Neuronal stem cell (in vitro differentiated cells): ENCODE measurements at regions not wholly inside any gene's neighbourhood (a gene's known extent, or its start where the extent isn't known, plus 50 kb on each side); places are given as distances from the start of the nearest gene placed in this dataset.

ENCODE experiments used
- DNase-seq: peaks from one replicate; pipeline ENCODE4 v3.0.0-alpha.2; 2013; ENCODE audit warnings: low spot score
- H2AFZ ChIP-seq: one replicate; pipeline ENCODE4 v1.6.1; 2013; ENCODE audit warnings: mild to moderate bottlenecking, low read length, inconsistent platforms
- H2AK5ac ChIP-seq: 2 replicates; pipeline ENCODE4 v1.6.1; 2013; ENCODE audit warnings: low read depth, mild to moderate bottlenecking, inconsistent platforms, low read length, moderate library complexity, mixed read lengths
- H2BK120ac ChIP-seq: 2 replicates; pipeline ENCODE4 v1.6.1; 2013; ENCODE audit warnings: low read depth, mild to moderate bottlenecking, inconsistent platforms, low read length, moderate library complexity, mixed read lengths
- H2BK12ac ChIP-seq: one replicate; pipeline ENCODE4 v1.6.1; 2013; ENCODE audit warnings: low read length, inconsistent platforms
- H2BK15ac ChIP-seq: 2 replicates; pipeline ENCODE4 v1.6.1; 2013; ENCODE audit warnings: mild to moderate bottlenecking, low read length, inconsistent platforms, mixed read lengths
- H2BK5ac ChIP-seq: one replicate; pipeline ENCODE4 v1.6.1; 2013; ENCODE audit warnings: inconsistent platforms, mild to moderate bottlenecking, low read length, moderate library complexity
- H3K14ac ChIP-seq: one replicate; pipeline ENCODE4 v1.6.1; 2013; ENCODE audit warnings: low read length, inconsistent platforms
- H3K18ac ChIP-seq: 2 replicates; pipeline ENCODE4 v1.6.1; 2013; ENCODE audit warnings: low read length, inconsistent platforms
- H3K23ac ChIP-seq: 2 replicates; pipeline ENCODE4 v1.6.1; 2013; ENCODE audit warnings: low read depth, mild to moderate bottlenecking, mixed read lengths, low read length, inconsistent platforms; ENCODE audit not compliant: poor library complexity
- H3K27ac ChIP-seq: replicated peaks from 3 replicates; pipeline ENCODE4 v1.5.1; 2013; ENCODE audit warnings: low read length, inconsistent platforms
- H3K27me3 ChIP-seq, 3 experiments: 2 replicates each; pipeline ENCODE4 v1.6.1; 2013; ENCODE audit warnings: low read length in 3 of 3, mild to moderate bottlenecking in 2 of 3, inconsistent platforms in 1 of 3, low read depth in 1 of 3, mixed read lengths in 1 of 3, moderate library complexity in 1 of 3; ENCODE audit not compliant: control insufficient read depth in 3 of 3, insufficient read depth in 3 of 3
- H3K36me3 ChIP-seq, 2 donors: replicated peaks in 1 of 2; 2 replicates each; pipeline ENCODE4 v1.6.1; 2013; ENCODE audit warnings: low read length in 2 of 2; ENCODE audit not compliant: control insufficient read depth in 2 of 2, insufficient read depth in 2 of 2
- H3K4ac ChIP-seq: 2 replicates; pipeline ENCODE4 v1.6.1; 2013; ENCODE audit warnings: inconsistent platforms, mild to moderate bottlenecking, low read length, moderate library complexity
- H3K4me1 ChIP-seq, 2 donors: 1 replicate in 1 of 2; 2 replicates in 1 of 2; pipeline ENCODE4 v1.6.1; 2013; ENCODE audit warnings: low read length in 2 of 2, low read depth in 1 of 2; ENCODE audit not compliant: control insufficient read depth in 2 of 2, insufficient read depth in 1 of 2
- H3K4me2 ChIP-seq: one replicate; pipeline ENCODE4 v1.6.1; 2013; ENCODE audit warnings: mild to moderate bottlenecking, low read length, inconsistent platforms; ENCODE audit not compliant: insufficient read depth, poor library complexity, severe bottlenecking
- H3K4me3 ChIP-seq, 2 donors: 2 replicates each; pipeline ENCODE4 v1.5.1; 2013; ENCODE audit warnings: low read length in 2 of 2, mild to moderate bottlenecking in 2 of 2, inconsistent platforms in 1 of 2, moderate library complexity in 1 of 2
- H3K79me1 ChIP-seq: one replicate; pipeline ENCODE4 v1.6.1; 2013; ENCODE audit warnings: low read depth, mild to moderate bottlenecking, inconsistent platforms, low read length, moderate library complexity
- H3K9ac ChIP-seq: one replicate; pipeline ENCODE4 v1.6.1; 2013; ENCODE audit warnings: mild to moderate bottlenecking, low read depth, low read length, inconsistent platforms; ENCODE audit not compliant: poor library complexity
- H3K9me3 ChIP-seq, 2 donors: replicated peaks in 1 of 2; 2 replicates each; pipeline versions ENCODE3 to v1.6.1; 2013; ENCODE audit warnings: low read length in 2 of 2, mild to moderate bottlenecking in 2 of 2, inconsistent platforms in 1 of 2, low read depth in 1 of 2, mixed read lengths in 1 of 2, moderate library complexity in 1 of 2; ENCODE audit not compliant: control insufficient read depth in 2 of 2, insufficient read depth in 1 of 2
- H4K8ac ChIP-seq: one replicate; pipeline ENCODE4 v1.6.1; 2013; ENCODE audit warnings: low read depth, mild to moderate bottlenecking, inconsistent platforms, low read length, moderate library complexity
- H4K91ac ChIP-seq: one replicate; pipeline ENCODE4 v1.6.1; 2013; ENCODE audit warnings: low read length, low read depth, mild to moderate bottlenecking, inconsistent platforms; ENCODE audit not compliant: poor library complexity
- WGBS, 2 donors: extraction: QIAGEN DNeasy Blood & Tissue Kit; methylation state at CpG; one replicate each; pipeline ENCODE4 v1.1.7; 2013; ENCODE audit warnings: missing lambda C conversion rate in 2 of 2, mixed read lengths in 1 of 2; ENCODE audit not compliant: insufficient read length in 2 of 2, insufficient replicate concordance in 1 of 2; ENCODE audit errors: extremely low coverage in 2 of 2; 5-methylcytosine and 5-hydroxymethylcytosine counted together

DNA sequence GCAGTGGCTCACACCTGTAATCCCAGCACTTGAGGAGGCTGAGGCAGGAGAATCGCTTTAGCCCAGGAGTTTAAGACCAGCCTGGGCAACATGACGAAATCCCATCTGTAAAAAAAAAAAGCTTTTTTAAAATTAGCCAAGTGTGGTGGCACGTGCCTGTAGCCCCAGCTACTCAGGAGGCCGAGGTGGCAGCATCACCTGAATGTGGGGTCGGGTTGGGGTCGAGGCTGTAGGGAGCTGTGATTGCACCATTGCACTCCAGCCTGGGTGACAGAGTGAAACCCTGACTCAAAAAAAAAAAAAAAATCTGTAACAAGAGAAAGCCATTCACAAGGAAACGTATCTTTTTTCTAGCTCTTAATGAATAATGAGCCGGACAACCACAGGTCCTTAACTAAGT, 74.7 kb upstream of the DLG1 start:
- H3K27me3 ChIP-seq, result peaks cover 0 to 8% (median 0%) of the 10 kb centered on the region in 3 experiments
- no CpG with 5 or more reads among the region's 8 CpGs for WGBS, 2 donors
- no peak overlapping the region for H3K4ac ChIP-seq

GRCh38 chr3:197372047-197372661, 73.7 kb upstream of the DLG1 start:
- no peak overlapping the region for H3K18ac ChIP-seq
- no peaks in the 10 kb centered on the region for H3K79me1 ChIP-seq
- no peak overlapping the region for H2BK12ac ChIP-seq
- H3K9ac ChIP-seq, result no peak overlapping the region
- no peak overlapping the region for H2BK5ac ChIP-seq
- H3K27ac ChIP-seq, result no peak overlapping the region
- no peak overlapping the region for H3K4me3 ChIP-seq
- no peaks in the 10 kb centered on the region for H3K9me3 ChIP-seq
- no peak overlapping the region for H3K14ac ChIP-seq
- no peak overlapping the region for H3K23ac ChIP-seq
- no peak overlapping the region for H4K91ac ChIP-seq
- no peak overlapping the region for H4K8ac ChIP-seq
- peaks cover 15 to 35% of the 10 kb centered on the region in 2 donors for H3K4me1 ChIP-seq
- no peak overlapping the region for H2BK120ac ChIP-seq
- no CpG with 5 or more reads among the region's 7 CpGs for WGBS, 2 donors
- H3K4me2 ChIP-seq, result no peak overlapping the region
- no peak for DNase-seq
- H2BK15ac ChIP-seq, result no peak overlapping the region
- no peak overlapping the region for H3K4ac ChIP-seq
- H3K27me3 ChIP-seq, result peaks cover 0 to 8% (median 0%) of the 10 kb centered on the region in 3 experiments
- no peak overlapping the region for H2AFZ ChIP-seq
- H2AK5ac ChIP-seq, result no peak overlapping the region
- no peaks in the 10 kb centered on the region for H3K36me3 ChIP-seq

More for the DNA sequence above, 74.7 kb upstream of the DLG1 start:
- Histone ChIP-seq H2BK120ac (no peak overlapping the region), H3K36me3 (no peaks in the 10 kb centered on the region), H2AFZ (no peak overlapping the region), H2BK12ac (no peak overlapping the region), H2BK5ac (no peak overlapping the region), H3K14ac (no peak overlapping the region), H3K79me1 (no peaks in the 10 kb centered on the region), H3K9ac (no peak overlapping the region), H2AK5ac (no peak overlapping the region), H3K27ac (no peak overlapping the region), H3K4me3 (no peak overlapping the region), H3K23ac (no peak overlapping the region), H3K4me1 (peaks cover 13 to 27% of the 10 kb centered on the region in 2 donors), H3K4me2 (no peak overlapping the region), H2BK15ac (no peak overlapping the region), H4K8ac (no peak overlapping the region), H3K18ac (no peak overlapping the region), H3K9me3 (no peaks in the 10 kb centered on the region), H4K91ac (no peak overlapping the region)
- no peak for DNase-seq

GRCh38 chr3:197371591-197372046, 73.2 kb upstream of the DLG1 start:
- H3K14ac ChIP-seq, result no peak overlapping the region
- H3K23ac ChIP-seq, result no peak overlapping the region
- no peak overlapping the region for H3K4me2 ChIP-seq
- H2BK12ac ChIP-seq, result no peak overlapping the region
- H2BK120ac ChIP-seq, result no peak overlapping the region
- peaks cover 15 to 33% of the 10 kb centered on the region in 2 donors for H3K4me1 ChIP-seq
- no peak overlapping the region for H2BK15ac ChIP-seq
- H3K27ac ChIP-seq, result no peak overlapping the region
- no peak overlapping the region for H3K18ac ChIP-seq
- H2AK5ac ChIP-seq, result no peak overlapping the region
- no peak for DNase-seq
- no peak overlapping the region for H3K9ac ChIP-seq
- H3K4me3 ChIP-seq, result no peak overlapping the region
- H4K8ac ChIP-seq, result no peak overlapping the region
- no peaks in the 10 kb centered on the region for H3K79me1 ChIP-seq
- H2BK5ac ChIP-seq, result no peak overlapping the region
- H3K4ac ChIP-seq, result no peak overlapping the region
- no peak overlapping the region for H2AFZ ChIP-seq
- peaks cover 0 to 8% (median 0%) of the 10 kb centered on the region in 3 experiments for H3K27me3 ChIP-seq
- H3K36me3 ChIP-seq, result no peaks in the 10 kb centered on the region
- no peaks in the 10 kb centered on the region for H3K9me3 ChIP-seq
- WGBS, 2 donors, result no CpG with 5 or more reads among the region's 1 CpG
- H4K91ac ChIP-seq, result no peak overlapping the region

DNA sequence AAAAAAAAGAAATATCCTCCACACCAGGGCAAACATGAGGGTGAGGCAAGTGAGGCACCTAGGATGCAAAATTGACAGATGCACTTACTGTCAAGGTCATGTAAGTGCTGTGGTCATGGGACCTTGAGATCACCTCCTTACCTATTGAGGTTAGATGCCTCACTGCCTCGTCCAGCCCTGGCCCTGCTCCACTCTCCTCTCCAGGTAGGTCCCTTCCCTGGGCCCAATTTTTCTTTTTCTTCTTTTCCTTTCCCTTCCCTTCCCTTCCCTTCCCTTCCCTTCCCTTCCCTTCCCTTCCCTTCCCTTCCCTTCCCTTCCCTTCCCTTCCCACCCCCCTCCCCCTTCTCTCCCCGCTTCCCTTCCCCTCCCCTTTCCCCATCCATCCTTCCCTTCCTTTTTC, 71.1 kb upstream of the DLG1 start:
- H3K4ac ChIP-seq, result no peak overlapping the region
- no peak overlapping the region for H3K4me2 ChIP-seq
- no peak for DNase-seq
- no peaks in the 10 kb centered on the region for H3K79me1 ChIP-seq
- no peak overlapping the region for H2AK5ac ChIP-seq
- H2BK15ac ChIP-seq, result no peak overlapping the region
- H3K9ac ChIP-seq, result no peak overlapping the region
- peaks cover 15 to 38% of the 10 kb centered on the region in 2 donors for H3K4me1 ChIP-seq
- H4K91ac ChIP-seq, result no peak overlapping the region
- peaks cover 0 to 11% (median 0%) of the 10 kb centered on the region in 3 experiments for H3K27me3 ChIP-seq
- no peak overlapping the region for H2AFZ ChIP-seq
- no peak overlapping the region for H3K14ac ChIP-seq
- no peak overlapping the region for H2BK120ac ChIP-seq
- no peak overlapping the region for H3K27ac ChIP-seq
- H3K18ac ChIP-seq, result no peak overlapping the region
- no peak overlapping the region for H2BK12ac ChIP-seq
- H3K36me3 ChIP-seq, result no peaks in the 10 kb centered on the region
- H2BK5ac ChIP-seq, result no peak overlapping the region
- no peak overlapping the region for H4K8ac ChIP-seq
- no peak overlapping the region for H3K23ac ChIP-seq
- no peak overlapping the region for H3K4me3 ChIP-seq
- no CpG with 5 or more reads among the region's 2 CpGs for WGBS, 2 donors
- H3K9me3 ChIP-seq, result no peaks in the 10 kb centered on the region
